GM19328 (cell line): ENCODE measurements at regions not wholly inside any gene's neighbourhood (a gene's known extent, or its start where the extent isn't known, plus 50 kb on each side); places are given as distances from the start of the nearest gene placed in this dataset.

ENCODE experiments used
- ATAC-seq: cut with Tn5 transposase; IDR thresholded peaks from one replicate; pipeline ENCODE4 v1.9.1; 2021; ENCODE audit warnings: mild to moderate bottlenecking, moderate library complexity; ENCODE audit not compliant: unreplicated experiment

- ATAC-seq: no peak
Observed at GRCh38 chr3:31275038-31275572, 257.6 kb upstream of the STT3B start.

GRCh38 chr3:31275583-31275982 is 257.1 kb upstream of the STT3B start:
- ATAC-seq: no peak

GRCh38 chr3:31277582-31277981 is 255.1 kb upstream of the STT3B start:
- ATAC-seq: no peak

GRCh38 chr3:31278532-31278931 is 254.2 kb upstream of the STT3B start:
- ATAC-seq: no peak

- ATAC-seq: no peak
Observed at GRCh38 chr3:31284776-31285175, 247.9 kb upstream of the STT3B start.

- ATAC-seq: no peak
Observed at GRCh38 chr3:31285833-31286486, 246.8 kb upstream of the STT3B start.

GRCh38 chr3:31288224-31288623 is 244.5 kb upstream of the STT3B start:
- ATAC-seq: no peak

- no peak for ATAC-seq
Observed at GRCh38 chr3:31288641-31289100, 244.1 kb upstream of the STT3B start.

- ATAC-seq: no peak
Observed at GRCh38 chr3:31289584-31289983, 243.1 kb upstream of the STT3B start.

GRCh38 chr3:31290046-31290445 is 242.7 kb upstream of the STT3B start:
- no peak for ATAC-seq

GRCh38 chr3:31291818-31292217 is 240.9 kb upstream of the STT3B start:
- no peak for ATAC-seq

- no peak for ATAC-seq
Observed at GRCh38 chr3:31294430-31295149, 238.1 kb upstream of the STT3B start.

- no peak for ATAC-seq
Observed at GRCh38 chr3:31295150-31295765, 237.5 kb upstream of the STT3B start.

- no peak for ATAC-seq
Observed at GRCh38 chr3:31297726-31298298, 234.9 kb upstream of the STT3B start.

GRCh38 chr3:31300456-31301443 is 232.0 kb upstream of the STT3B start:
- no peak for ATAC-seq

- no peak for ATAC-seq
Observed at GRCh38 chr3:31302343-31302742, 230.4 kb upstream of the STT3B start.

- no peak for ATAC-seq
Observed at GRCh38 chr3:31305340-31305739, 227.4 kb upstream of the STT3B start.

- no peak for ATAC-seq
Observed at GRCh38 chr3:31307131-31307785, 225.5 kb upstream of the STT3B start.

GRCh38 chr3:31311559-31311958 is 221.2 kb upstream of the STT3B start:
- ATAC-seq: no peak

- ATAC-seq: no peak
Observed at GRCh38 chr3:31312400-31312799, 220.3 kb upstream of the STT3B start.
